ENCODE measurements at regions not wholly inside any gene's neighbourhood (a gene's known extent, or its start where the extent isn't known, plus 50 kb on each side); places are given as distances from the start of the nearest gene placed in this dataset.

- DNase-seq (ENCODE audit: low read depth in 4 of 4, low spot score in 3 of 4) = no peak
Observed at GRCh38 chr18:45373286-45373880, 241.9 kb upstream of the SLC14A2 start.

DNA sequence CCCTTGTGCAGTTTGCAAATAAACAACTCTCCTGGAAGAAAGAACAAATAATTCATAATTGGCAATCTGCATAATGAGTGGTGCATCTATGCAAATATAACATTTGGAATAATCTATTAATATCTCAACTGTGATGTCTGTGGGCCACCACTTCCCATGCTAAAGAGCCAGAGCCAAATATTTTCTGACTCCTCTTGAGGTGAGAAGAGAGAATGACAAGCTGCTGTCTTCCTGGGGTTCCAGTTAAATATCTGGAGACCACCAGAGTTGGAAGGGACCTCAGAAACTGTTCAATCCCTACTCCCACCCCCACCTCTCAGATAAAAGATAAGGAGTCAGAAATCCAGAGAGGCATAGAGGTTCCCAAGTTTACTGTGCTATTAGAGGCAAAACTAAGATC, 241.0 kb upstream of the SLC14A2 start:
- no peak for DNase-seq (ENCODE audit: low read depth in 4 of 4, low spot score in 3 of 4)

- DNase-seq (ENCODE audit: low read depth in 4 of 4, low spot score in 3 of 4) = no peak
Observed at GRCh38 chr18:45374878-45375630, 240.2 kb upstream of the SLC14A2 start.

- DNase-seq (ENCODE audit: low read depth in 4 of 4, low spot score in 3 of 4) = no peak
Observed at GRCh38 chr18:45376193-45376592, 239.1 kb upstream of the SLC14A2 start.

GRCh38 chr18:45378308-45378707, 237.0 kb upstream of the SLC14A2 start:
- no peak for DNase-seq (ENCODE audit: low read depth in 4 of 4, low spot score in 3 of 4)

- no peak for DNase-seq (ENCODE audit: low read depth in 4 of 4, low spot score in 3 of 4)
Observed at GRCh38 chr18:45378933-45379332, 236.3 kb upstream of the SLC14A2 start.

DNA sequence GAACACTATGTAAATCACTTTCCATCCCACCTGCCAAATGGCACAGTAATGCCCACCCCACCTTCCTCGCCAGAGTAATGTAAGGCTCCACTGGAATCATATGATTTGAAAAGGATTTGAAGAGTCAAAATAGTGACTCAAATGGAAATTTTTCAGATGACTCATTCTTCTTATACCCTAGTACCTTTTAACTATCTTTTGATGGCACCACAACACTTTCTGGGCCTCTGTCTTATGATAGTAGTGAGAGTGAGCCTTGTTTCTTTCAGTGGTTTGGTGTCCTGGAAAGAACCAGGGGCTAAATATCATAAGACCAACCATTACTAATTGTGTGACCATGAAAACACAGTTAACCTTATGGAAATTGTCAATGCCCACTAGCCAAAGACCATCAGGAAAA, 235.4 kb upstream of the SLC14A2 start:
- no peak for DNase-seq (ENCODE audit: low read depth in 4 of 4, low spot score in 3 of 4)

DNA sequence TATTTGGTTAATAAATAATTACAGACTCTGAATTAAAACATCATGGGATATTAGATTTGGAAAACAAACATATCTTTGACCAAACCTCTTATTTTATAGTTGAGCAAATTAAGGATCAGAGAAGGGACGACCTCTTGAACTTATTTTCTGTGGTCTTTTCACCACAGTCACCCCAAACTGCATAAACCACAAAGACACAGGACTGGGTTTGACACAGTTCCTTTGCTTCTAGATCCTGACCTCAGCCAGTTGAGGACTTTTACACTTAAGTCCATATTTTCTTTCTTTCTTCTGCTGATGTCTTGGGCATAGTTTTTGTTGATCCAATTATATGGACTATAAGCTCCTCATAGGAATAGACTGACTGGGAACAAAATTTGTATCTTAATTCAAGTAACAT, 234.0 kb upstream of the SLC14A2 start:
- DNase-seq (ENCODE audit: low read depth in 4 of 4, low spot score in 3 of 4) = no peak

GRCh38 chr18:45383228-45383627, 232.0 kb upstream of the SLC14A2 start:
- DNase-seq (ENCODE audit: low read depth in 4 of 4, low spot score in 3 of 4) = no peak

DNA sequence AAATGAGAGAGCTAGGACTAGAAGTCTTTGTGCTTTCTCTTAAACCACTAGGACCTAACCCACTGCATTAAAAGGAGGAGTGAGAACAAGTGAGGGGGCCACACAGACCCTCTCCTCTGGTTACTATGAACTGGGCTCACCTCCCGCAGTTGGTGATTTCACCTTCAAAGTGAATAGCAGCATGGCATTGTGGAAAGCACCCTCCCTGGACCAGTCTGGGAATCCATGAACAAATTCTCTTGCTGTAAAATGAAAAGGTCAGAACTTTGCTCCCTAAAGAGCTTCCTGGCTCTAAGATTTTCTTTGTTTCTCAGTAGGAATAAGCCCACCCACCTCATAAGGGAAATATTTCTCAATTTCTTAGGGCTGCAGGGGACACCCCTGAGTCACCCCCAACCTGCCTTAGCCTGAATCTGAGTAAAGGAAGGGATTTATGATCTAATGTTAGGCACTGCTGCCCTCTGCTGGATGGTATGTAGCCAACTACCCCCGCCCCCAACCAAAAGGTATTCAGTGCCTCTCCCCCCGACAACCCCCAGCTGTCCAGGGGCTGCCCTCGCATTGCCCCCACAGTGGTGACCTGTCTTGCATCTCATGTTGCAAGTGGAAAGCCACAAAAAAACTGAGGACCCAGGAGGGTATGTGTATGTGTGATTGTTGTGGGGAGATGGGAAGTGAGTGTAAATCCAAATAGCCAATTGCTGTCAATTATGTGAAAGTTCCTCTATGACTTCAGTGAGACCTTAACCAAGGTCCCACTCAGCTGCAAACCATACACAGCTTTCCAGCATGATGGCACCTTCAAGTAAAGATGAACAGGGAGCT, 230.9 kb upstream of the SLC14A2 start:
- peak; percentile 51 to 68 (median 62) for DNase-seq (ENCODE audit: low read depth in 4 of 4, low spot score in 3 of 4)

- DNase-seq (ENCODE audit: low read depth in 4 of 4, low spot score in 3 of 4) = no peak
Observed at GRCh38 chr18:45384962-45385315, 230.3 kb upstream of the SLC14A2 start.

- DNase-seq (ENCODE audit: low read depth in 4 of 4, low spot score in 3 of 4) = peak in 3 of 4 donors; percentile 31 to 49 (median 39)
Observed at GRCh38 chr18:45386041-45386655, 229.1 kb upstream of the SLC14A2 start.

- no peak for DNase-seq (ENCODE audit: low read depth in 4 of 4, low spot score in 3 of 4)
Observed at GRCh38 chr18:45387229-45387628, 228.0 kb upstream of the SLC14A2 start.

- no peak for DNase-seq (ENCODE audit: low read depth in 4 of 4, low spot score in 3 of 4)
Observed at GRCh38 chr18:45398448-45398847, 216.8 kb upstream of the SLC14A2 start.

GRCh38 chr18:45399146-45399545, 216.1 kb upstream of the SLC14A2 start:
- DNase-seq (ENCODE audit: low read depth in 4 of 4, low spot score in 3 of 4) = no peak

- no peak for DNase-seq (ENCODE audit: low read depth in 4 of 4, low spot score in 3 of 4)
Observed at GRCh38 chr18:45399643-45400042, 215.6 kb upstream of the SLC14A2 start.

DNA sequence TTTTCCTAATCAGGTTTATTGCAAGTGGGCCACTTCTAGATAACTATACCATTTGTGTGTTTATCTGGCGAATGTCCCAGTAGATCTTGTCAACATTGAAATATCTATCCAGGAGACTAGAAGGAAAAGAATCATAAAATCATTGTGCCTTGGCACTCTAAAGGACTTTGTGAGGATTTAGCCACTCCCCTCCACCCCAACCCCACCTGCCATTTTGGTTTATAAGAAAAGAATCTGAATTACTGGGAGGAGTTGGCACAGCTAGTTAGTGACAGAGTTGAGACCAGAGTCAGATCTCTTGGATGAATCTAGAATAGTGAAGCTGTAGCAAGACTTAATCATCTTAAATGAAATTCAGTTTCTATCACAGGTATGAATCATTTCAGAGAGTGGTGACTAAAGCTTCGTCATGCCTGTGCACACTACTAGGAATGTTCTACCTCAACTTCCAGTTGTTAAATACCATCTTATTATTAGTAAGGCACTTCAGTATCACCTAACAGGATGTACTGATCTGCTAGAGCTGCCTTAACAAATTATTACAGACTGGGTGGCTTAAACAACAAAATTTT, 212.7 kb upstream of the SLC14A2 start:
- no peak for DNase-seq (ENCODE audit: low read depth in 4 of 4, low spot score in 3 of 4)

GRCh38 chr18:45403341-45404049, 211.8 kb upstream of the SLC14A2 start:
- no peak for DNase-seq (ENCODE audit: low read depth in 4 of 4, low spot score in 3 of 4)

- DNase-seq (ENCODE audit: low read depth in 4 of 4, low spot score in 3 of 4) = no peak
Observed at GRCh38 chr18:45408218-45408617, 207.1 kb upstream of the SLC14A2 start.

- no peak for DNase-seq (ENCODE audit: low read depth in 4 of 4, low spot score in 3 of 4)
Observed at GRCh38 chr18:45409971-45410370, 205.3 kb upstream of the SLC14A2 start.

Measured in right renal pelvis (tissue), 4 donors.